IMR-90 (cell line): ENCODE measurements at regions not wholly inside any gene's neighbourhood (a gene's known extent, or its start where the extent isn't known, plus 50 kb on each side); places are given as distances from the start of the nearest gene placed in this dataset.

Experiments
- MAFK ChIP-seq: IDR thresholded peaks from 2 replicates; pipeline ENCODE4 v1.6.1; 2012; ENCODE audit warnings: low read depth, low read length, improper control_type of control experiment
- MXI1 ChIP-seq: IDR thresholded peaks from 2 replicates; pipeline ENCODE4 v1.6.1; 2012; ENCODE audit warnings: low read depth, mild to moderate bottlenecking, low read length, moderate library complexity, borderline replicate concordance
- NFE2L2 ChIP-seq: fragments of 150-350 bp; IDR thresholded peaks from 2 replicates; pipeline ENCODE4 v1.6.1; 2016; ENCODE audit warnings: low read depth, mild to moderate bottlenecking, low read length
- POLR2A ChIP-seq: IDR thresholded peaks from 2 replicates; pipeline ENCODE4 v1.6.1; 2012; ENCODE audit warnings: mild to moderate bottlenecking, low read depth, low read length
- RAD21 ChIP-seq: IDR thresholded peaks from 2 replicates; pipeline ENCODE4 v1.6.1; 2012; ENCODE audit warnings: low read length, improper control_type of control experiment
- RFX5 ChIP-seq: IDR thresholded peaks from 2 replicates; pipeline ENCODE4 v1.8.0; 2012; ENCODE audit warnings: low read depth, mild to moderate bottlenecking, low read length, moderate library complexity
- SMC3 ChIP-seq: fragments of 150-350 bp; IDR thresholded peaks from 2 replicates; pipeline ENCODE4 v1.6.1; 2016; ENCODE audit warnings: low read depth, mild to moderate bottlenecking, antibody characterized with exemption, low read length, moderate library complexity
- TF ChIP-seq, protein P1 (sequence below): conservative IDR thresholded peaks from 2 replicates; pipeline ENCODE4 v1.5.1; 2012; ENCODE audit warnings: mild to moderate bottlenecking, low read depth, low read length, improper control_type of control experiment

DNA sequence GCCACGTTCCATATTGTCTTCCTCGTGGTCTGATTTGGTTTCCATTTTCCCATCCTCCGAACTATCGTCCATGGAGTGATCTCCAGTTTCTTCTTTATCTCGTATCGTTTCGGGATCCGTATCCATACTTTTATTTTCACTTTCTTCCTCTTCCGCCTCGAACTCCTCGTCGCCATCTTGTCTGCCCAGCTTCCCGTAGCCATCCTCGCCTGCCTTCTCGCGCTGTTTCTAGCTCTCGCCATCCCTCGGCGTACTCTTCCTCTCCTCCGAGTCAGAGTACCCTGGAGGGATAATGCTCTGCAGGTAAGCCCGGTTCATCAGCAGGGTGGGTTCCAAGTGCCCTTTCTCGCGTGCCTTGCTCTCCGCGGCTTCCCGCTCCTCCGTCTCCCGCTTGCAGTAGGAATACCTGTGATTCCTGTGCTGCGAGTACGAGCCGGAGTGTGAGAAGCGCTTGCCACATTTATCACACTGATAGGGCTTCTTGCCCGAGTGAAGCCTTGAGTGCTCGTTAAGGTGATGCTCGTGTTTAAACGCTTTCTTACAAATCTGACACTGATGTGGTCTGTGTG, 134.5 kb upstream of the TAPT1 start:
- TF ChIP-seq, protein P1, sequence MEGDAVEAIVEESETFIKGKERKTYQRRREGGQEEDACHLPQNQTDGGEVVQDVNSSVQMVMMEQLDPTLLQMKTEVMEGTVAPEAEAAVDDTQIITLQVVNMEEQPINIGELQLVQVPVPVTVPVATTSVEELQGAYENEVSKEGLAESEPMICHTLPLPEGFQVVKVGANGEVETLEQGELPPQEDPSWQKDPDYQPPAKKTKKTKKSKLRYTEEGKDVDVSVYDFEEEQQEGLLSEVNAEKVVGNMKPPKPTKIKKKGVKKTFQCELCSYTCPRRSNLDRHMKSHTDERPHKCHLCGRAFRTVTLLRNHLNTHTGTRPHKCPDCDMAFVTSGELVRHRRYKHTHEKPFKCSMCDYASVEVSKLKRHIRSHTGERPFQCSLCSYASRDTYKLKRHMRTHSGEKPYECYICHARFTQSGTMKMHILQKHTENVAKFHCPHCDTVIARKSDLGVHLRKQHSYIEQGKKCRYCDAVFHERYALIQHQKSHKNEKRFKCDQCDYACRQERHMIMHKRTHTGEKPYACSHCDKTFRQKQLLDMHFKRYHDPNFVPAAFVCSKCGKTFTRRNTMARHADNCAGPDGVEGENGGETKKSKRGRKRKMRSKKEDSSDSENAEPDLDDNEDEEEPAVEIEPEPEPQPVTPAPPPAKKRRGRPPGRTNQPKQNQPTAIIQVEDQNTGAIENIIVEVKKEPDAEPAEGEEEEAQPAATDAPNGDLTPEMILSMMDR: no peak
- TF ChIP-seq RFX5: no peak
- TF ChIP-seq MAFK: no peak
- TF ChIP-seq POLR2A: no peak
- TF ChIP-seq NFE2L2: no peak
- TF ChIP-seq SMC3: no peak
- TF ChIP-seq RAD21: no peak
- no peak for TF ChIP-seq MXI1
